Coronary artery (tissue), 2 donors: ENCODE measurements at regions not wholly inside any gene's neighbourhood (a gene's known extent, or its start where the extent isn't known, plus 50 kb on each side); places are given as distances from the start of the nearest gene placed in this dataset.
A peak's percentile ranks its signal among the peaks of the same experiment; 100 is the strongest.

ENCODE experiments used
- DNase-seq: peaks from one replicate; pipeline ENCODE4 v3.0.0-alpha.2; 2017; ENCODE audit warnings: low spot score
- H3K27ac ChIP-seq, 2 donors: fragments of 200-600 bp; sonication (generic); one replicate each; pipeline ENCODE4 v1.5.1; 2016 to 2019
- H3K4me3 ChIP-seq: fragments of 200-600 bp; sonication (generic); 2 replicates; pipeline ENCODE4 v1.5.1; 2016; ENCODE audit warnings: mild to moderate bottlenecking, moderate library complexity
- CTCF ChIP-seq: fragments of 200-600 bp; sonication (generic); IDR thresholded peaks from one replicate; pipeline ENCODE4 v1.5.1; 2019; ENCODE audit warnings: antibody characterized with exemption

- no peak for TF ChIP-seq CTCF
- no peak for DNase-seq
- H3K4me3 ChIP-seq = no peak overlapping the region
These were observed 154.2 kb upstream of the FRG1 start for GRCh38 chr4:189786447-189786846.

GRCh38 chr4:189787216-189788031 lies 153.2 kb upstream of the FRG1 start:
- Histone ChIP-seq H3K4me3 (no peak overlapping the region), H3K27ac (no peak overlapping the region)
- TF ChIP-seq CTCF = no peak
- DNase-seq = no peak

More at GRCh38 chr4:189786447-189786846, 154.2 kb upstream of the FRG1 start:
- no peak overlapping the region for H3K27ac ChIP-seq

GRCh38 chr4:189792924-189793618 lies 147.6 kb upstream of the FRG1 start:
- peak; percentile 76 for TF ChIP-seq CTCF
- peak overlapping the region; percentile 35 for H3K4me3 ChIP-seq
- no peak for DNase-seq
- no peak overlapping the region for H3K27ac ChIP-seq

- no peak for TF ChIP-seq CTCF
These were observed 140.1 kb upstream of the FRG1 start for GRCh38 chr4:189800545-189801088.

GRCh38 chr4:189802884-189803283 lies 137.8 kb upstream of the FRG1 start:
- no peak for DNase-seq
- H3K4me3 ChIP-seq = no peak overlapping the region
- TF ChIP-seq CTCF = no peak
- no peak overlapping the region for H3K27ac ChIP-seq

More at GRCh38 chr4:189800545-189801088, 140.1 kb upstream of the FRG1 start:
- Histone ChIP-seq H3K4me3 (no peak overlapping the region), H3K27ac (no peak overlapping the region)
- DNase-seq = no peak

- Histone ChIP-seq H3K27ac (no peak overlapping the region), H3K4me3 (no peak overlapping the region)
- no peak for TF ChIP-seq CTCF
- no peak for DNase-seq
These were observed 135.8 kb upstream of the FRG1 start for GRCh38 chr4:189804894-189805293.
